Urothelium cell line (cell line): ENCODE measurements at regions not wholly inside any gene's neighbourhood (a gene's known extent, or its start where the extent isn't known, plus 50 kb on each side); places are given as distances from the start of the nearest gene placed in this dataset.
"Not testable (repeated sequence)": the region's sequence is repeated elsewhere in the genome, so short reads cannot be mapped to it uniquely, and the experiment has no call there.

Experiments used
- DNase-seq: peaks from one replicate; pipeline ENCODE4 v3.0.0; 2011; ENCODE audit warnings: low spot score, mixed read lengths
- FAIRE-seq: peaks from 2 replicates; lab custom pipeline; 2011; peaks lifted over from hg19 to GRCh38; lab: Jason Lieb, UNC

DNA sequence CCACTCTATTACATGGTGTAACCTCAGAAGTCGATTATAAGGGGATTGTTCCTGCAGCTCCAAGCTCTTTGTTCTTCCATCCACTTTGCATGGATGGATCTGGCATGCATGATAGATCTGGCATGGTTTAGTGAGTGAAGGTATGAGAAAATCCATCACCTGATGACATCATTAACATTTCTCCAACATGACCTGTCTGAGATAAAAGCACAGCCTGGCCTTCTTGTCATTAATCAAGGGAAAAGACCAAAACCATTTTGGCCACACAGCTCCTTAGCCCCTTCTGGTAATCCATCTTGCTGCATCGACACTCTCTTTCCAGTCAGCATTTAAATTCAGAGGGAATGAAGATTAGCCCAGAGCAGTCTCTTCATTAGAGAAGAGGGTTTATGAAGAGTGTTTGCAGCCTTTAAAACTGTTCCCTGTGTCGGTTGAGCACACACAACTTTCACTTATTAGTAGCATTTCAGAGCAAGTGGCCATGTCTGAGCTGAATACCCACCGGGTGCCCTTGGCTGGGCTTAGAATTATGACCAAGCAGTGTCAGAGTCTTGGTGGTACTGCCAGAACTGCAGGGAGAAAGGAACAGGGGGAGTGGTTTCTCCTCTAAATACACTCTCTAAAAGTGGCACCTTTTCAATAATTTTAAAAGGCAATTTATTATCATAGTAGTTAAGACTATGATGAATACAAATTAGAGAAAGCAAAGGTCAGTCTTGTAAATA lies 246.0 kb downstream of the HAPSTR1 start:
- FAIRE-seq, result peak; percentile 92

DNA sequence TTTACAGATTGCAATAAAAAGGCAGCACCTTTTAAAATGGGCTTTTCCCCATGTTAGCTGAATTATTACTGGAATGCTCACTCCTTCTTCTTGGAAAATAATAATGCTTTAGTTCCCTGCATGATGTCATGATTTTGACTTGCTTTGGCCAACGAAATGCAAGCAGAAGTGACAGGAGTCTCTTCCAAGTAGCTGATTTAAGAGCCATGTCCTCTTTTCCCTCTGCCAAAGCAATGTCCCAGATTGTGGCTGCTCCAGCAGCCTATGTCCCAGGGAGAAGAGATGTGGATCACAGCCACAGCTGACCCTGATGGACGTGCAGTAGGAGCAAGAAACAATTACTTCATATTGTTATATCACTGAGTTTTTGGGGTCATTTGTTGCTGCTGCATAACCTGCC lies 246.6 kb downstream of the HAPSTR1 start:
- no peak for DNase-seq
- FAIRE-seq, result no peak

More for the DNA sequence above, 246.0 kb downstream of the HAPSTR1 start:
- no peak for DNase-seq

DNA sequence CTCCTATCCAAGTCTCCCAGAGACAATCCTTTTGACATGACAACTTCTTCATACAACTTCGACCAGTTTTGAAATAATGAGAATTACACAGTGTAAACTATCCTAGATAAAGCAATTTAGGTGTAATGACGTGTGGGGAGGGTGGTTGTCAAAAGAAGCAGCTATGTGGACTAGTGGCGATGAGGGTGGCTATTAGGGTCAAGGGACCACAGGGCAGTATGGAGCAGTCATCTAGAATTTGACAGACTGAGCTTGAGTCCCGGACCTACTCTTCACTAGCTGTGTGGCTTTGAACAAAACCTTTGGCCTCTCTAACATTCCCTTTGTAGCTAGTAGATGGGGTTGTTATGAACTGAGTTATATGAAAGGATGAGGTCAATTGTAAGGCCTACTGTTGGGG lies 247.1 kb downstream of the HAPSTR1 start:
- DNase-seq (no peak), FAIRE-seq (no peak)

DNA sequence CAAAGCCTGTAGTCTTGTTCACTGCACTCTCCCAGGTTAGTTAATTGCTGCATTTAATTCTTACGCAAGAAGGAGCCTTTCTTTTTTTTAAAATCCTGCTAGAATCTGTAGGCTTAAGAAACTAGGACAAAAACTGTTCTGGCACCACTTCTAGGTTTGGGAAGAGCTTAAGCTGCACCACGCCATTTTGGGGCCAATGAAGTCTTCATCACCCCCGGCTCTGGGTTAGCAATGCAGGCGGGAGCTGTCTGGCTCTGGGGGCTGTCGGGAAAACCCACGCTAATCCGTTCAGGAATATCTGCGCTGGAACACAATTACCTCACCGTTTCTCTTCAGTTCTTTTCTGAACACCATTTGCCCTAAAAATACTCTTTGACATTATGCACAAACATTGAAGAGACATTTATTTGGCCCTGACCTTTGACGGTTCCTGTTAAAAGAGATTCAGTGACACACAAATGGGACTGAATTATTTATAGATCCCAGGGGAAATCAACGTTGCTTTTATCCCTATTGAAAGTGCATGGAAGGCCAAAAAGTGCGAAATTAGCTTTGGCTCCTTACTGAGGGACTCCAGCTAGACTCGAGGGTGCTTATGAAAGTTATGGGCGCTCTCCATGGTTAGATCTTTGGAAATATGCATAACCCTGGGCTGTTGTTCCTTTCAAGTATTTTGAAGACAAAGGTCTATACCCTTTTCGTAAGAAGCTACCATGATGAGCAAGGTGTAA lies 249.2 kb downstream of the HAPSTR1 start:
- FAIRE-seq, result no peak
- DNase-seq, result no peak

DNA sequence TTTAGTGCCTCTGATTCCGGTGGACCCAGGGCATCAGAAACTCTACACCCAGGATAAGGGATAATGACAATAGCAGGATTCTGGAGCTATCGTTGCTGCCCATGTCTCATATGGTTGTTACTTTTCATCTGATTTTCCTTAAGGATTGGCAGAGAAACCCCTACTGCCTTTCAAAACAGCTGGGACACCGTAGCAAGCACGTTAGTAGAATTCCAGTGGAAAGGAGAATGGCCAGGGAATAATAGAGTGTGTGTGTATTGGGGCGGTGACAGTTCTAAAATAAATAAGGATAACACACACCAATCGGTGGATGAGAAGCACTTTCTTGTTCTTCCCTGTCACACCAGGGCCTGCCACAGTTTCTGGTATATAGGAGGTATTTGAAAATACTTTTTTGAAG lies 251.8 kb downstream of the HAPSTR1 start:
- DNase-seq, result no peak
- FAIRE-seq, result no peak

DNA sequence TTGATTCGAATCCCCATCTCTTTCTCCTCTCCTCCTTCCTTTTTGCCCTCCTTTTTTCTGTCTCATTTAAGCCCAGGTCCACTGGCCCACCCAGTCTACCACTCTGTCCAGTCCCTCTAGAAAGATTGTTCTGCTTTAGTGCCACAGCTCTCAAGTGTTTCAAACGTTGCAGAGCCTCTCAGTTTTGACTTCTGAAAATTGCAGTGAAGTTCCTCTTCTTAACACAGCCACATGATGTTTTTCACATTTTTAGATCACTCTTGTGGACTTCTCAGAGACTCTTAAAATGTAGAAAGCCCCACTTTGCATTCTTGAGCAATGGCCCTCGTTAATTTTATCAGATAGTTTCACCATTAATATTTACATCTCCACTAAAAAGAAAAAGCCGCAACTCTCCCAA lies 253.1 kb downstream of the HAPSTR1 start:
- FAIRE-seq, result no peak
- no peak for DNase-seq

DNA sequence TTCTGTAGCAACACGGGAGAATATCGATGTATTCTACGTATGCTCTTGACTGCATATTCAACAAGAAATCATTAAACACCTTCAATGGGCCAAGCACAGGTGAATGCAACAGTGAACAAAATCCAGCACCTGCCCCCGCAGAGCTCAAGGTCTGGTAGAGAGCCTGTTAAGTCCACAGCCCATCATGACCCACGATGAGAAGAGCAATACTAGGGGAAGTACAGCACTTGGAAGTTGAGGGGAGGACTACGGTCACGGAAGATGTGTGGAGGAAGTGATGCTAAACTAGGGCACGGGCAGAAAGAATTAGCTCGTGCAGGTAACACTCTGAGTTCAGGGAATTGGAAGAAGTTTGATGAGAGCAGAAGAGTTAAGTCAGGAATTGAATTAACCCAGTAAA lies 253.6 kb downstream of the HAPSTR1 start:
- FAIRE-seq, result no peak
- no peak for DNase-seq

DNA sequence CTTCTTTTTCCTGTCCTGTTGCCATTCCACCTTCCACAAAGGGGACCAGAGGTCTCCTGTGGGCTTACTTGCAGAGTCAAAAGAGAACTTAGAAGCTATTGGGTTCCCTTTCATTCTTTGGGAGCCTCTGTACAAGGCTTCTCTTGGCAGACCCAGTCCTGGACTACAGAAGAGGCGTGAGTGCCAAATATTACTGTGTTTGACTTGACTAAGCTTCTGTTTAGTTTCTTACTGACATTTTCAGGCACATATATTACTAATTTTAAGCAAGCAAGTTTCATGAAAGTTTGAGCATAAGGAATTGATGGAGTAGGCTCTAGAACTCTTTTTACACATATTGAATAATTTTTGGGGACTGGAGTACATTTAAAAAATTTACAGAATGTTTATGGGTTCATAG lies 254.4 kb downstream of the HAPSTR1 start:
- no peak for FAIRE-seq
- no peak for DNase-seq

DNA sequence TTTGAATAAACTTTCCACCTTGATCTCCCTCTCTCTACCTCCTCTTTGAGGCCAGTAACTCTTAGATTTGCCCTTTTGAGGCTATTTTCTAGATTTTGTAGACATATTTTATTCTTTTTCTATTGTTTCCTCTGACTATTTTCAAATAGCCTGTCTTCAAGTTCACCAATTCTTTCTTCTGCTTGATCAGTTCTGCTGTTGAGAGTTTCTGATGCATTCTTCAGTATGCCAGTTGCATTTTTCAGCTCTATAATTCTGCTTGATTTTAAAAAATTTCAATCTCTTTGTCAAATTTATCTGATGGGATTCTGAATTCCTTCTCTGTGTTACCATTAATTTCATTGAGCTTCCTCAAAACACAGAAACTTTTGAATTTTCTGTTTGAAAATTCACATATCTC lies 257.5 kb downstream of the HAPSTR1 start:
- FAIRE-seq (no peak), DNase-seq (no peak)

DNA sequence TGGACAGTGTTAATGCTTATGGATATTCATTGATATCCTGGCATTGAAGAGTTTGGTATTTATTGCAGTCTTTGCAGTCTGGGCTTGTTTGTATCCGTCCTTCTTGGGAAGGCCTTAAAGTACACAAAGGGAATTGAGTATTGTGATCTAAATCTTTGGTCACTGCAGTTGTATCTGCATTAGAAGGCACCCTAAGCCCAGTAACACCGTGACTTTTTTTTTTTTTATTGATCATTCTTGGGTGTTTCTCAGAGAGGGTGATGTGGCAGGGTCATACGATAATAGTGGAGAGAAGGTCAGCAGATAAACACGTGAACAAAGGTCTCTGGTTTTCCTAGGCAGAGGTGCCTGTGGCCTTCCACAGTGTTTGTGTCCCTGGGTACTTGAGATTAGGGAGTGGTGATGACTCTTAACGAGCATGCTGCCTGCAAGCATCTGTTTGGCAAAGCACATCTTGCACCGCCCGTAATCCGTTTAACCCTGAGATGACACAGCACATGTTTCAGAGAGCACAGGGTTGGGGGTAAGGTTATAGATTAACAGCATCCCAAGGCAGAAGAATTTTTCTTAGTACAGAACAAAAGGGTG lies 258.0 kb downstream of the HAPSTR1 start:
- not testable (repeated sequence) for FAIRE-seq

DNA sequence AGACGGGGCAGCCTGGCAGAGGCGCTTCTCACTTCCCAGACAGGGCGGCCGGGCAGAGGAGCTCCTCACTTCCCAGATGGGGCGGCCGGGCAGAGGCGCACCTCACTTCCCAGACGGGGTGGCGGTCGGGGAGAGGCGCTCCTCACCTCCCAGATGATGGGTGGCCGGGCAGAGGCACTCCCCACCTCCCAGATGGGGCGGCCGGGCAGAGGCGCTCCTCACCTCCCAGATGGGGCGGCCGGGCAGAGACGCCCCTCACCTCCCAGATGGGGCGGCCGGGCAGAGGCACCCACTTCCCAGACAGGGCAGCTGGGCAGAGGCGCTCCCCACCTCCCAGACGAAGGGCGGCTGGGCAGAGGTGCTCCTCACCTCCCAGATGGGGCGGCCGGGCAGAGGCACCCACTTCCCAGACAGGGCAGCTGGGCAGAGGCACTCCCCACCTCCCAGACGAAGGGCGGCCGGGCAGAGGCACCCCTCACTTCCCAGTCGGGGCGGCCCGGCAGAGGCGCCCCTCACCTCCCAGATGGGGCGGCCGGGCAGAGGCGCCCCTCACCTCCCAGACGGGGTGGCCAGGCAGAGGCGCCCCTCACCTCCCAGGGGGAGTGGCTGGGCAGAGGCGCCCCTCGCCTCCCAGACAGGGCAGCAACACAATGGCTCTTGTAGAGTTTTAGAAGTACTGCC lies 258.8 kb downstream of the HAPSTR1 start:
- not testable (repeated sequence) for DNase-seq, FAIRE-seq

More for the DNA sequence above, 258.0 kb downstream of the HAPSTR1 start:
- not testable (repeated sequence) for DNase-seq

DNA sequence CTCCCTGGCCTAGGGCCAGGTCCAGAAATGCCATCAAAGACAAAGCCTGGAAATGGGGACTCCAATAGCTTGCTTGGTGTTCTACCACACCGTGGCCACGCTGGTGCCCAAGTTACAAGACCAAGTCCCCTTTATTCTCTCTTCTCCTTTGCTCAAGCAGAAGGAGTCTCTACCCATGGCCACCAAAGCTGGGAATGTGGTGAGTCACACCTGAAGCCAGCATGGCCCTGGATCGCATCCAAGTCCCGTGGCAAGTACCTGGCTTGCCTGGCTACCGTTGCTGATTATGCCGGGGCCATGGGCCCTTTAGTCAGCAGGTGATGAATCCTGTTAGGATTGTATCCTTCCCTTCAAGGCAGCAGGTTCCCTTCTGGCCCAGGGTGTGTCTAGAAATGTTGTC lies 260.0 kb downstream of the HAPSTR1 start:
- peak; percentile 17 for FAIRE-seq
- DNase-seq, result peak; percentile 38

DNA sequence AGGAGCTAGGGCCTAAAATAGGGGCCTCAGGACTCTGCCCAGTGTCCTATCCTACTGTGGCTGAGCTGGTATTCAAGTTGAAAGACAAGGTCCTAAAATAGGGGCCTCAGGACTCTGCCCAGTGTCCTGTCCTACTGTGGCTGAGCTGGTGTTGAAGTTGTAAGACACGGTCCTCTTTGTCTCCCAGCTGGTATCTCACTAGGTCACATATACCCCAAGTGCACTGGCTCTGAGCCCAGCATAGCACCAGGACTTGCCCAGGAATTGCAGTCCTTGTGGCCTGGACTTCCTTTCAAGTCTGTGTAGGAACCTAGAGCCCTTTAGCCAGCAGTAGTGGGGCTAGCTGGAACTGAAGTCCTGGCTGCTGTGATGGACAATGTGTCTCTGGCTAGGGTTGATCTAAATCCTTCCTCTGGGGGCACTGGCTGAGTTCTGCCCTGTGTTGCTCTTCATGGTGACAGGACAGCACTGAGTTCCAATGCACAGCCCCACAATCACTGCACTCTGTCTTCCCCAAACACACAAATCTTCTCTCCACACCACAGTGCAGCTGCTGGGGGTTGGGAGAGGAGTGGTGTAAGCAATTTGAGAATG lies 260.5 kb downstream of the HAPSTR1 start:
- no peak for FAIRE-seq
- DNase-seq, result no peak

DNA sequence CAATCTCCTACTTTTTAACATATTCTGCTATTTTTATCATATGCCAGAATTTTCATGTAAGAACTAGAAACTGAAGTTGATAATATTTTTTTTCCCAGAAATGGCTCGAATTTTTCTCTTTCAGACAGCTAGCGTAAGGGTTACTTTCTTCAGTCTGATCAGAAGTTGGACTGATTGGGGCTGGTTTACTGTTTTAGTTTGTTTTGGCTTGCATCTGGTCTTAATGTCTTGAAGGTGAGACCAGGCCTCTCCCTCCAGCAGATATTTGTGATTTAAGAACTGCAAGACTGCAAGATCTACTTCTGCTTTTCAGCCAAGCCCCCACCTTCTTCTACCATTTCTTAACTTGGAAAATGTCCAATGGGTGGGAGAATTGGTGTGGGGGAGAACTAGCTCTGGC lies 266.4 kb downstream of the HAPSTR1 start:
- DNase-seq (no peak), FAIRE-seq (no peak)

DNA sequence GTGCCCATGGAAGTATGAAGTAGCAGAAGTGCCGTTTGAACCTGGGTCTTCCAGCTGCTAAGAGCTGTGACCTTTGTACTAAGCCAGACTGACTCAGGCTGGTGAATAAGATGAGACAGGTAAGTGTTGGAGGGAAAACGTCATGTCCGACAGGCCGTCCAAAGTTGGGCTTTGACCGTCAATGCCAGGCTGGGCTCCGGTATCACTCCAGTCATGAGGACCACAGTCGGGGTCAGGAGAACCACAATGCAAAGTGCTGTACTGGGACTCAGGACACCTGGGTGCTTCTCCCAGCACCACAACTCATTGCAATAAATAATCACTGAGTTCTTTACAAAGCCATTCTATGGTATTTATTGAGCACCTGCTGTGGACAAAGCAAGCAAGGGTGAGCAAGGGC lies 268.6 kb downstream of the HAPSTR1 start:
- DNase-seq, result no peak
- no peak for FAIRE-seq

DNA sequence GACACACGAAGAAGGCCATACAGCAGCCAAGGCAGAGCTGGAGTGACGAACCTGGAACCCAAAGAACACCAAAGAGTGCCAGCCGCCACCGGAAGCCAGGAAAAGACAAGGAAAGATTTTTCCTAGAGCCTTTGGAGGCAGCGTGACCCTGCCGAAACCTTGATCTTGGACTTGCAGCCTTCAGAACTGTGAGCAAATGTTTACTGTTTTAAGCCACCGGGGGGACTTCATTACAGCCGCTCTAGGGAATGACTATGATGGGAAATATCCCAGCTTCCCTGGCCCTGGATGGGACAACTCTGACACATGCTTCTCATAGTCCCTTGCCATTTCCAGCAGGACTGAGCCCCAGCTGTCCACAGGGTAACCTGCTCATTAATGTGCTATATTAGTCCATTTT lies 270.6 kb downstream of the HAPSTR1 start:
- DNase-seq (no peak), FAIRE-seq (no peak)

DNA sequence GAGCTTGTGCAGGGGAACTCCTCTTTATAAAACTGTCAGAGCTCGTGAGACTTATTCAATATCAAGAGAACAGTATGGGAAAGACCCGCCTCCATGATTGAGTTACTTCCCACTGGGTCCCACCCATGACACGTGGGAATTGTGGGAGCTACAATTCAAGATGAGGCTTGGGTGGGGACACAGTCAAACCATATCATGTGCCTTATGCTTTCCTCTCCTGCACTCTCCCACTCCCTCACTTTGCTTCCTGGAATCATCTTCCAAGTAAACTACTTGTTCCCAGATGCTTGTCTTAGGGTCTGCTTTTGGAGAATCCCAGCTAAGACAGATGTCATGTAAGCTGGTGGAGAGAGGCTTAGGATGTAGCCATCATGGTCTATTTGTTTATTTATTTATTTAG lies 271.2 kb downstream of the HAPSTR1 start:
- FAIRE-seq, result no peak

DNA sequence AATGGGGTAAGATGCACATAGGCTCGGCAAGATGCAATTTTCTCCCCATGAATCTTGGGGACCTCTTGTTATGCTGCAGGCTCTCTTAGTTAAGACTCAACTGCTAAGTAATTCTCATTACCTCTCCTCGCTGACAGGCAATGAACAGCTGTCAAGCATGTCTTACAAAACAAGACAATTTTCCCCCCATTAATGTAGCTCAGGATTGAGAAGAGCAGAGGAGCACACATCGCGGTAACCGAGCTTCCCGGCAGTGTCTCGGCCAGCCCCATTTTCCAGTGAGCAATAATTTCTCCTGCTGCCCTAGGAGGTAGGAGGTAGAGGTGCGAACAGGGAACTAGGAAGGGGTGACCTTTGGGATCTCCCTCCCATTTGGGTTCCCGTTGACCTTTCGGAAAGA lies 272.1 kb downstream of the HAPSTR1 start:
- no peak for FAIRE-seq
- DNase-seq, result no peak

More for the DNA sequence above, 271.2 kb downstream of the HAPSTR1 start:
- DNase-seq, result no peak

DNA sequence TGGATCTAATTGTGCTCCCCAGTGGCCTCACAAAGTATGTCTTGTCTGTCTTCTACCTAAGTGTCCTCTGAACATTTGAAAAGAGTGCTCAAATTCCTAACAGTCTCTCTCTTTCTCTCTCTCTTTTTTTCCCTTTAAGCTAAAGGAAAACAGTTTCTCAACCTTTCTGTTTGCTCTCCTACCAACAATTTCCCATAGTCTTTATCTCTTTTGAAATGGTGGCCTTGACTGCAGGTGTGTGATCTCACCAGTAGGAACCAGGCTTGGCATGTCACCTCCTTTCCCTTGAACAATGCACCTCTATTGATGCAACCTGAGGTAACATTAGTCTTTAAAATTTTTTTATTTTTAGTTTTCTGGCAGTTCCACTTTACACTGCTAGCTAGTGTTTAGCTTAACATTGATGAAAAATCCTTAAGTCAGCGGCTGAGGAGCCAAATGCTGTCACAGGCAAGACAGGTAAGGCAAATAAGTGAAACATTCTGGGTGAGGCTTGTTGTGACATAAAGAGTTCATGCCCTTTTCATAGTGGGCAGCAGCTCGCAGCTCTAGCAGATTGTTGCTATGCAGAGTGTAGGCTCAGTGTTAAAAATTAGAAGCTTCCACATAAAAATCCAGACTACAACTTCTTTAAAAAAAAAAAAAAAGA lies 273.4 kb downstream of the HAPSTR1 start:
- DNase-seq (no peak), FAIRE-seq (no peak)

DNA sequence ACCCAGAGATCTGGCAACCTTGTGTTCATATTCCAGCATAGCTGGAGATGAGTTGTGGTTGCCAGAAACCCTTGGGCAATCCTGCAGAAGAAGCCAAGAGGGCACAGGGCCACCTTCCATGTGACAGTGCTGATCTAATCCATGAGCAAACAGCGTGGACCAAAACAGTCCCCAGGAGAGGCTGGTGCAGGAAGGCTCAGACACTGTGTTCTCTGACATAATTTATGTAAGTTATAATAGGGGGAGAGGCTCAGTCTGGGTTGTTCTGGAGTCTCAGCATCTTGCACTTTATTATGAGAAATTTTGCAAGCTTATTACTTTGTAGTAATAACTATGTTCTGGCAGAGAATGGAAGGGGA lies 273.9 kb downstream of the HAPSTR1 start:
- no peak for FAIRE-seq
- DNase-seq, result no peak
